Endothelial cell (in vitro differentiated cells): ENCODE measurements at regions not wholly inside any gene's neighbourhood (a gene's known extent, or its start where the extent isn't known, plus 50 kb on each side); places are given as distances from the start of the nearest gene placed in this dataset.

ENCODE experiments used
- DNase-seq: peaks from one replicate; pipeline ENCODE4 v3.0.0; 2021; ENCODE audit warnings: low spot score
- H3K27ac Mint-ChIP-seq: one replicate; pipeline ENCODE4 v1.8.0; 2021; ENCODE audit warnings: mixed read lengths, inconsistent platforms; ENCODE audit not compliant: unreplicated experiment
- H3K27me3 Mint-ChIP-seq: one replicate; pipeline ENCODE4 v1.8.0; 2021; ENCODE audit warnings: mild to moderate bottlenecking, moderate library complexity, mixed read lengths, inconsistent platforms; ENCODE audit not compliant: unreplicated experiment
- H3K36me3 Mint-ChIP-seq: one replicate; pipeline ENCODE4 v1.8.0; 2021; ENCODE audit warnings: mild to moderate bottlenecking, low read depth, mixed read lengths, inconsistent platforms; ENCODE audit not compliant: unreplicated experiment
- H3K4me1 Mint-ChIP-seq: one replicate; pipeline ENCODE4 v1.8.0; 2021; ENCODE audit warnings: mild to moderate bottlenecking, mixed read lengths, inconsistent platforms; ENCODE audit not compliant: unreplicated experiment
- H3K4me3 Mint-ChIP-seq: one replicate; pipeline ENCODE4 v1.8.0; 2021; ENCODE audit warnings: mild to moderate bottlenecking, mixed read lengths, inconsistent platforms; ENCODE audit not compliant: unreplicated experiment
- H3K9me3 Mint-ChIP-seq: one replicate; pipeline ENCODE4 v1.8.0; 2021; ENCODE audit warnings: mixed read lengths, inconsistent platforms; ENCODE audit not compliant: unreplicated experiment
- CTCF ChIP-seq: fragments of 200-600 bp; sonication (generic); IDR thresholded peaks from one replicate; pipeline ENCODE4 v1.5.0; 2021; ENCODE audit warnings: antibody characterized with exemption; ENCODE audit not compliant: unreplicated experiment

- Mint-ChIP-seq H3K4me3 (no peak overlapping the region), H3K27ac (no peak overlapping the region), H3K4me1 (no peaks in the 10 kb centered on the region), H3K9me3 (no peaks in the 10 kb centered on the region), H3K27me3 (peaks cover 7% of the 10 kb centered on the region), H3K36me3 (no peaks in the 10 kb centered on the region)
- TF ChIP-seq CTCF = no peak
- no peak for DNase-seq
These were observed 307.5 kb upstream of the HS6ST1 start for GRCh38 chr2:128625963-128626759.

GRCh38 chr2:128626760-128627511 lies 308.3 kb upstream of the HS6ST1 start:
- no peak overlapping the region for H3K27ac Mint-ChIP-seq
- no peaks in the 10 kb centered on the region for H3K4me1 Mint-ChIP-seq
- DNase-seq = no peak
- no peak overlapping the region for H3K4me3 Mint-ChIP-seq
- no peaks in the 10 kb centered on the region for H3K36me3 Mint-ChIP-seq
- no peak for TF ChIP-seq CTCF
- no peaks in the 10 kb centered on the region for H3K9me3 Mint-ChIP-seq
- peaks cover 6% of the 10 kb centered on the region for H3K27me3 Mint-ChIP-seq

GRCh38 chr2:128628206-128628605 lies 309.5 kb upstream of the HS6ST1 start:
- Mint-ChIP-seq H3K4me3 (no peak overlapping the region), H3K27me3 (peaks cover 5% of the 10 kb centered on the region), H3K4me1 (no peaks in the 10 kb centered on the region), H3K36me3 (no peaks in the 10 kb centered on the region), H3K27ac (no peak overlapping the region), H3K9me3 (no peaks in the 10 kb centered on the region)
- TF ChIP-seq CTCF = no peak
- no peak for DNase-seq

GRCh38 chr2:128628996-128629395 lies 310.3 kb upstream of the HS6ST1 start:
- H3K27ac Mint-ChIP-seq = no peak overlapping the region
- no peaks in the 10 kb centered on the region for H3K9me3 Mint-ChIP-seq
- peaks cover 5% of the 10 kb centered on the region for H3K27me3 Mint-ChIP-seq
- H3K4me3 Mint-ChIP-seq = no peak overlapping the region
- no peaks in the 10 kb centered on the region for H3K36me3 Mint-ChIP-seq
- DNase-seq = no peak
- H3K4me1 Mint-ChIP-seq = no peaks in the 10 kb centered on the region
- TF ChIP-seq CTCF = no peak
